GM21528 (cell line): ENCODE measurements at regions not wholly inside any gene's neighbourhood (a gene's known extent, or its start where the extent isn't known, plus 50 kb on each side); places are given as distances from the start of the nearest gene placed in this dataset.
"Not testable (repeated sequence)": the region's sequence is repeated elsewhere in the genome, so short reads cannot be mapped to it uniquely, and the experiment has no call there.

Experiments used
- ATAC-seq: cut with Tn5 transposase; IDR thresholded peaks from one replicate; pipeline ENCODE4 v1.9.1; 2021; ENCODE audit warnings: mild to moderate bottlenecking, moderate library complexity; ENCODE audit not compliant: unreplicated experiment, low FRiP score

DNA sequence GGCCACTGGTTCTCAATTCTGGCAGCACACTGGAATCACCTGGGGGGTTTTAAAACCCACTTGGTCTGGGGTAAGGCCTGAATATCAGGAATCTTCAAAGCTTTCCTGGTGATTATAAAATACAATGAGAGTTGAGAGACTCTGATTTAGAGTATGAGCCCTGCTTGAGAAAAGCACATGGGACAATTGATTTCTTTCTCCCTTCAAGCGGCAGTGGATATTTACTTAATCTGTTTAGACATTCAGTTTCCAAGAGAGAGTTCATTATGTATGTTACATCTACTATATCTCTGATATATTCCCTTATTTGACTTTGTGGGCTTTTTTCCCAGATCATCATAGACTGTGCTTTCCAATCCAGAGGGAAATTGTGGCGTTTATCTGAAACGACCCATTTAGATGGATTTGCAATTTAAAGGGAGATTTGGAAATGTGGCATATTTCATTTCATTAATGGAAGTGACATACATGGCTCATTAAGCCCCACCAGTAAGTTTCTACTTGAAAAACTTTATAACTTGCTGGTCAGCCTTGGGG lies 171.2 kb upstream of the PFN2 start:
- no peak for ATAC-seq

DNA sequence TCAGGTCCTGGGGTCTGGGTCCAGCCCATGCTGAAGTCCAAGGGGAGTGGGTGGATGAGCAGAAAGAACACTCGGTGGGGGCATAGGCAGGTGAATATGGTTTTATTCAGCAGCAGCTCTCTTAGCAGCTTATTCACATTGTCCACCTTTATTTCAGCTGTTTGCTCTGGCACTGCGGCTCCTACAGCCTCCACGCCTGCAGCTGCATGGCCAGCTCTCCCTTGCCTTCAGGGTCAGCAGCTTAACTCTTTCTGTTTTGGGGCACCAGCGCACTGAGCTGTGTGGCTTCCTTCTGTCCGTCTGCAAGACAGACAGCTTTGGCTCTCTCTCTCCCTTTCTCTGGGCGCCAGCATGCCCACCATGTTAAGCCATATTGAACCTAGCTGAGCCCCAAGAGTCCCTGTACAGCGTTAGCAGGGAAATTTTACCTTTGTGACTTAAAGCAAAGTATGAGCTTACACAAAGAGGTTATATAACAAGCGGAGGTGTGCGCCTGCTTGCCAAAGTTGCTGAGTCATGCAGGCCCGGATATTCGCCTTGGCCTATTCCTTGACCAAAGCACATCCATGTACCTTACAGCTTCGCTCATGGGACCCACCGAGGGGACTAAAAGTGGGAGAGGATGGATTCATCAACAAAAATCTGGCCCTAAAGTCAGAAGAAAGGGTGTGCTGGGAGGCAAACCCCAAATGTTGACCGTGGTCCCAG lies 170.1 kb upstream of the PFN2 start:
- ATAC-seq = no peak

DNA sequence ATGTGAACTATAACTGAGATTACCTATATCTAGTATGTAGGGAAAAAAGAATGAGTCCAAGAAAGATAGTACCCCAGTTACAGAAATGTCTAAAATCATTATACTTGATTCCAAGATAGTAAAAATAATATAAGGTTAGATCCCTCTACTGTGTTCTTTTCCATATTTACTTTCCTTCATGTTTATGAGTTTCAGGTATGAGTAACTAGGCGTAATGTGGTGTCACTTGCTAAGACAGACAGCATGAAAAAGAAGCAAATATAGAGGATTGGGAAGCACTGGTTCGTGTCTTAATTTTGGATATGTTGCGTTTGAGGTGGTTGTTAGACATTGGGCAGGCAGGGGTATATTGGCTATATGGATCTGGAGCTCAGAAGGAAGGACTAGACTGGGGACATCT lies 168.1 kb upstream of the PFN2 start:
- ATAC-seq = no peak

DNA sequence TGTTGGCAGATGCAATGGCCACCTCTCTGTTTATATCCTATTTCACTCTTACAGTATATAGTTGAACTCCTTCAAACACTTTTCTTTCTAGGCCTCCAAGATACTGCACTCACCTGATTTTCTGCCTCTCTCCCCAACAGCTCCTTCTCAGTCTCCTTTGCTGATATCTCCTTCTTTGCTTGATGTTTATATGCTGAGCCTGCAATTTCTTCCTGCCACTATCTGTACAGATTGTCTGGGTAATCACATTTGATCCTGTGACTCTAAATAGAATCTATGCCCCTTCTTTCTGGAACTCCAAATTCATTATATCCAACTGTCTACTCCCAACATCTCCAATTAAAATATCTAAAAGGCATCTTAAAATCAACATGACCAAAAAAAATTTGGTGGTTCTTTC lies 165.5 kb upstream of the PFN2 start:
- ATAC-seq = no peak

DNA sequence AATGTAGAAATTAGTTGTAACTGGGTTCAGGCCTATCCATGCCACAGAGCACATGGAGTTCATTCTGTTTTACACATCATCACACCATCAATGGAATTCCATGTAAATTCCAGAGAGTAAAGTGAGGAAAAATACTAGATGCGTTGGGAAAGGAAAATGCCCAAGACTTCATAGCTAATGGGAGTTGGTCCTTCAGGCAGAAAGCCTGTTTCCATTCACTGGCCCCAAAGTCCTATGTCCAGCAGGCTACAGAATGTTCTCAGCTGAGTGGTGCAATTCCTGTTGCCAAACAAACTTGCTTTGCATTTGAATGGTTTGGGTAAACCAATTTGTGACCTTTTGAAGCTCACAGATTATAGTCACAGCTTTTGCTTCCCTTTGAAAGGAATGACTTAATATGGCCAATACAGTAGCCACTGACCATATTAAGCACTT lies 164.6 kb upstream of the PFN2 start:
- ATAC-seq = no peak

DNA sequence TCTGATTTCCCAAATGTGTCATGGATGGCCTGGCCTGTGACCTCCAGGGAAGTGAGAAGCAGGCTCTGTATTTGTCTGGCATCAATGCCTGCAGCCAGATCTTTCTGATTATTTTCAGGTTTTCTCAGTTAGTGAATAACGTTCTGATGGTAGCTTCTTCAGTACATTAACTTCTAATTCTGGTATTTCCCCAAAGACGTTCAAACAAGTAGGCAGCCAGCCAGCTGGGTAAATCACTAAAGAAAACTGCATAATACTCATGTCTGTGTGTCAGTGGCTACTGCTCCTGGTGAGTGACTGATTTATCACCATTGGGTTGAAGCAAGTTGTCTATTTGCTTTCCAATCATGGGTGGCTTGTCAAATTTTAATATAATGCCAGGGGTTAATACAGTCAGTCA lies 162.6 kb upstream of the PFN2 start:
- ATAC-seq = no peak

DNA sequence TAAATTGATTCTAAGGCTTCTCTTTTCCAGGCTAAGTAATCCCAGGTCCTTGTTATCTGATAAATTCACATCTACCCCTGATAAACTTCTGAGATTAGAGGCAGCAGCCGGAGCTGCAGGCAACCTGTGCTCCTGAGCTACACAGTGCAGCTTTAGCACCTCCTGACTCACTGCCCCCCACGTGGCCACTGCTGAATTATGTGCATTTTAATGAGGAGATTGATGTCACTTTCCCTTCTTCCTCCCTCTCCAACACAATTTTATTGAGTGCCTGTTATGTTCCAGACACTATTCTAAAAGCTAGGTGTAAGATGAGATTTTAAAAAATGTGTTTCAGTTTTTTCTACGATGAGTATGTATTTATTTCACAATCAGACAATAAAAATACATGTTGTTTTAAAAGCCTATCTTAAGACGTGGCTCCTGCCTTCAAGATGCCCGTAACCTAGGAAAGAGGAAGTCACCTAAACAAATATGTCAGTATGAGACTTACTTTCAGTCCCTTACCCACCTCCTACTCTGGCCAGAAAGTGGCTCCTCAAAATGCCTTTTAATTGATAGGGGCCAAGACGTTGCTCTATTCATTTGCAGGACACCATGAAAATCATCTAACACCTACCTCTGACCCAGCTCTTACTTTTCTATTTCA lies 161.5 kb upstream of the PFN2 start:
- ATAC-seq = no peak

DNA sequence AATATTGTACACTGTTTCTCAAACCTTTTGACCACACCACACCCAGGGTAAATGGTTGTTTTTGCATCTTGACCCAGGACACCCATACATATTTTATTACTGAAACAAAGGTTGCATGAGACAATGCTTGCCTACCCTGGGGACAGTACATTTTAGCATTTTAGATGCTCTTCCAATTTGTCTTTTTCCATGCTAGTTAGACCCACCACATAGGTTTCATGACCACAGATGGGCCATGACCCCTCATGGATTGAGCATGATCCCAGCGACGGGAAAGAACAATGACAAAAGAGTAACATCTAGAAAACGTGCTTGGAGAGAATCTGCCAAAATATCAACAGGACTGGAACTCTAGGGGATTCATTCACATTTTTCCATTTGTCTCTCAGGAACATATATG lies 161.0 kb upstream of the PFN2 start:
- no peak for ATAC-seq

DNA sequence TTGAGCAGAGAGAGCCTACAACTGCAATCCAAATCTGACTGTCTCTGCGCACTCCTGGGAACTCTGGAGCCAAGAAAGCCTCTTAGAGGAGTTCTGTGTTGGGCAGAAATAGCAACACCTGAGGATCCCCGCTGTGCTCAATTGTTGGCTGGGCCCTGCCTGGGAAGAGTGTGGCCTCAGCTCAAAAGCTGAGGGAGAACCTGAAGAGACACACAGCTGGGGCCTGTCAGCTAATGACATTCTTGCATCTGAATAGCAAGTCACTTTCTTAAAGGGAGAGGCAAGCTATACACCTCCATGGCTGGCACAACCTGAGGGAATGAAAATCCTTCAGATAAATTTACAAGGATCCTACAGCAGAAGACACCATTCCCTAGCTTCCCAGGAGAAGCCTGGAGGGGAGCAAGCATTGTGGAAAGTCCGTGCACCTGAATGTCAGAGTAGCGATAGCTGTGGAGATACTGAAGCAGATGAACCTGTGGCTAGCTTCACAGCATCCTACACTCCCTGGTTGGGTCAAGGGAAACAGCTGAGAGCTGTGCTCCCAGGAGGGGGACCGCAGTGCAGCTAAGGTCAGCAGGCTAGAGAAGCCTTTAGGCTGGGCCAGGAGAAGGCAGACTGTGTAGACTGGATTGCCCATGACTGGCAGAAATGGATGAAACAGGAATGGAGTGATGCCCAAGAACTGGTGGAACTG lies 159.9 kb upstream of the PFN2 start:
- no peak for ATAC-seq

DNA sequence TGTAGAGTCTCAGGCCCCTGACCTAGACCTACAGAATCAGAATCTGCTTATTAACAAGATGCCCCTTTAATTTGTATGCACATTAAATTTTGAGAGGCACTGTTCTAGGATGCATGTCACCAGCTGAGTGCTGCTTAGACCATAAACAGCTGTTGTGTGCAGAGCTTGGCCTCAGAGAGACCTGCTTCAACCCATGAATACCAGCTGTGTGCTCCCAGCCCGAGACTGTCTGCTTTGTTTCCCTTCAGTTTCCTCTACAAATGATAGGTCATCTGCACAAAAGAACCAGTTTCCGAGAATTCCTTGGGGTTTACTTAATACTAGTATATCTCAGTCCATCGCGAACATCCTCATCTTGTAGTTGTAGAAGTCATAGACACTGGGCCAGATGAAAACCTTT lies 158.5 kb upstream of the PFN2 start:
- ATAC-seq = no peak

DNA sequence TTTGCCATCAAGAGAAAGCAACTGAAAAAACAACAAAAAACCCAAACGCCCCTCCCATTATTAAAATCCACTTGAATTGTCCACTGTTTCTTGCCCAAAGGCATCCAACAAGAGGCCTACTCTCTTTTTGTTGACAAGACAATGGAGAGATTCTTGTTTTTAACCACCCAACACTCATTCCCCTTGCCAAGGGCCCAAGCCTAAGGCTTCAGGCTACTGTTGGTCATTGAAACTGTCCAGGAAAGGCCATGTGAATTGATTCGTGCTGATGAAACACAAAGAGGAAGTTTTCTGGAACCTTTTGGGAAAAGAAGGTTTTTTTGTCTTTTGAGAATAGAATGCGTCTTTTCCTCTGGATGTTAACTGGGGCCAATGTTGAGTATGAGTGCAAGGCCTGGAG lies 157.4 kb upstream of the PFN2 start:
- no peak for ATAC-seq

DNA sequence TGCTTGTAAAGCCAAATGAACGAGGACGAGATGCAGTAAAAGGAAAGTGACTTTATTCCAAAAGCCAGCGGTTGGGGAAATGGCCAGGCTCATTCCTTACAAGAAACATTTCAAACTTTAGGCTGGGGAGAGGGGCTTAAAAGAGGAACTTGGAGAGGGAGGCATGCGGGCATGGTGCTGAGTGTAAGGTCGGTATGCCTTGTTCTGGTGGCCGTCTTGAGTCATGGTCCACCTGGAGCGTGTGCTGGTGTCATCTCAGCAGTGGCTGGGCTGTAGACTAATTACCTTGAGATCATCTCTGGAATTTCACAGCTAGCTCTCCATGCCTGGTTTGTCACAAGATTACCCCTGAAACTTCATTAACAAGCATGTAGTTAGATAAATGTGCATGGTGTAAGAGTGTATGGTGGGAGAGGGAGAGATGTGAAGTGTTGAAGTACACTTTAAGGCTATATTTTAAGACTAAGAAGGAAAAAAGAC lies 156.4 kb upstream of the PFN2 start:
- no peak for ATAC-seq

DNA sequence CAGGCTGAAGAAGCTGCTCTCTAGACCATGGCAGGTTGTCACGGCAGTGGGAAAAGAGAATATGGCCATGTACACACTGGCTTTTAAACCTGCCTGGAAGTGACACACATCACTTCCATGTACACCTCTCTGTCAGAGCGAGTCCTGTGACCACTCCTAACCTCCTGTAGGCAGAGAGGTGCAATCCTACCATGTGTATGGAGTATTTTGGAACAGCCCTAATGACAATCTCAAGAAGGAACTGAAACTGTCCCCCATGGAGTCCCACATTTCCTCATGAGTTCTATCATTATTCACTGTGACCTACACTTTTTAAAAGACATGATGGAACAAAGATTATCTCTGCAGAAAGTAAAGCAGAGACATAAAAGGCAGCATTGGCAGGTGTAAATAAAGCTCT lies 153.4 kb upstream of the PFN2 start:
- no peak for ATAC-seq

DNA sequence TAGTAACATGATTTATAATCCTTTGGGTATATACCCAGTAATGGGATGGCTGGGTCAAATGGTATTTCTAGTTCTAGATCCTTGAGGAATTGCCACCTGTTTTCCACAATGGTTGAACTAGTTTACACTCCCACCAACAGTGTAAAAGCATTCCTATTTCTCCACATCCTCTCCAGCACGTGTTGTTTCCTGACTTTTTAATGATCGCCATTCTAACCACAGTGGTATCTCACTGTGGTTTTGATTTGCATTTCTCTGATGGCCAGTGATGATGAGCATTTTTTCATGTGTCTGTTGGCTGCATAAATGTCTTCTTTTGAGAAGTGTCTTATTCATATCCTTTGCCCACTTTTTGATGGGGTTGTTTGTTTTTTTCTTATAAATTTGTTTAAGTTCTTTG lies 152.6 kb upstream of the PFN2 start:
- not testable (repeated sequence) for ATAC-seq

DNA sequence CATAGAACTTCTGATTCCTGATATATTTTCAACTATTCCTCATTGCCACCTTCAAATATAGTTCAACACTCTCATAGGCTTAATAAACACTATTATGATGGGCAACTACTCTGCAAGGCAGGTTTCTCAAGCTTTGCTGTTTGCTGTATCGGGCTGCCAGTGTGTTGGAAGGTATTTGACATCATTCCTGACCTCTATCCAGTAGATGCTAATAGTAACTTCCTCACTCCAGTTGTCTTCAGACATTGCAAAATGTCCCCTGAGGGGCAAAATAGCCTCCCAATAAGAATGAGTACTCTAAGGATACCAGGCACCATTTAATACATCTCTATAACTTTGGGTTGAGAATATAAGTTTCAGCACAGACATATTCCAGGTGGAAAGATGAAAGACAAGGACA lies 147.5 kb upstream of the PFN2 start:
- ATAC-seq = no peak

DNA sequence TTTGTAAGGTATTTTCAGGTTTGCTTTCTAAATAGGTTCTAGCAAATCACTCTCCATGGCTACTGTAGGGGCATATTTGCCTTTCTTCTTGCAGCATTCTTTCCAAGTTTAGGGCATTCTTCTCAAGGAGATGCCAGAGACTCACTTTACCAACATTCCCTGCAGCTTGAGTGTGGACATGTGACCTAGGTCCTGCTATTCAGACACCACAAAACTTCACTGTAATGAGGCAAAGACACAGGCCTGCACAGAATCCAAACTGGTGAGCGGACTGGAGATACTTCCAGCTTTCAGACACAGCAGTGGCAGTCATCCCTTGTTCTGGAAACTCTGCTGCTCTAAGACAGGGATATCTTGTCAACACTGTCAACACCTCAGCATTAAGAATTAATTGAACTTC lies 146.4 kb upstream of the PFN2 start:
- no peak for ATAC-seq

DNA sequence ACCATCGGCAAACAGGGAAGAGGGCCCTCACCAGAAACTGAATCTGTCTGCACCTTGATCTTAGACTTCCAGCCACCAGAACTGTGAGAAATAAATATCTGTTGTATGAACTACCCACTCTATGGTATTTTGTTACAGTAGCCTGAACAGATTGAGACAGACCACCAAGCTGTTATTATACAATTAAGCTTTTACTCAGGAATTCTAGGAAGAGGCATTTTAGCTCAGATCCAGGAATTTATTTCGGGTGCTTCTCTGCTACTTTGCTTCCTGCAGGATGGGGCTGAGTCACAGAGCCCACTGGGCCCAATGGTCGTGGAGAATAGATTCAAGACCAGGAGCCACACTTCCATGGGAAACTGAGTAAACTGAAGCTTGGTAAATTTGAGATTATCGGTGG lies 145.5 kb upstream of the PFN2 start:
- ATAC-seq = no peak

DNA sequence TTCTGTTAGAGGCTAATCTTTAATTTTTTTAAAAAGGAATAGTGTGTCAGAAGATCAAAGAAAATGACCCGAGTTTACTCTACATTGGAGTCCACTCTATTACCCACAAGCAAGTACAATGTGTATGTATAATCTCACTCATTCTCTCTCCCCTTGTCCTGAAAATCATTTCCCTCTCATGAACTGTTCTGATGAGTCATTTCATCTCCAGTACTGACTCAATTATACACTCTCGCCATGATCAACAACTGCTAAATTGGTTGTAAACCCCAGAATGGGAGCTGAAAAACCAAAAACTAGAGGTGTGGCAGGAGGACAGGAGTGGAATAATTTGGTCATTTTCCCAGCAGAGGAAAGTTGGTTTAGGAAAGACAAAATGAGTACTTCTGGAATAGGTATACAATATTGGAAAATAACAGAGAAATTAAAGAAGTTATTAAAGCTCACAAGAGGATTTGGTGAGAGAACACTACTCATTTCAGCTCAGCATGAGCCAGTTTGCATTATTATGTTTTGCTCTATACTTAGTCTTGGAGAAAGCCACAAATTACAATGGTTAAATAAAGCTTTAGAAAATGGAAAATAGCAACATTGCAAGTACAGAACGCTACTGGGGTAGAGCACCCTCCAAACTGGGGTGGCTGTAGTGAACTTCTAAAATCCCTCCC lies 144.3 kb upstream of the PFN2 start:
- ATAC-seq = peak; percentile 59

DNA sequence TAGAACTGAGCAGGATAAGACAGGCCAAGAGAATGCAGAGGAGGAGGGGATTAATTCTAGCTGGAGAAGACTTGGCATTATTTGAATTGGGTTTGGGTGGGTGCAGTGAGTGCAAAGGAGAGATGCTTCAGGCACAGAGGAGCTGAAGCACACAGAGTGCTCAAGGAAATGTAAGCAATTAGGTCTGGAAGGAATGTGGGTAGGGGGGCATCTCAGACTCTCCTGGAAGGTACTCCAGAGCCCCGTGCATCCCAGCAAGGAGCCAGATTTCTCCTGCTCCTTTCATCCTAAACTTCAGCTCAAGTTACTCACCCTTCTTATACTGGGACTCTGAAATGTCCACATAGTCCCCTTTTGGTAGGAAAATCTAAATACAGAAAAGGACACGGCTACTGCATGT lies 143.6 kb upstream of the PFN2 start:
- ATAC-seq = no peak

DNA sequence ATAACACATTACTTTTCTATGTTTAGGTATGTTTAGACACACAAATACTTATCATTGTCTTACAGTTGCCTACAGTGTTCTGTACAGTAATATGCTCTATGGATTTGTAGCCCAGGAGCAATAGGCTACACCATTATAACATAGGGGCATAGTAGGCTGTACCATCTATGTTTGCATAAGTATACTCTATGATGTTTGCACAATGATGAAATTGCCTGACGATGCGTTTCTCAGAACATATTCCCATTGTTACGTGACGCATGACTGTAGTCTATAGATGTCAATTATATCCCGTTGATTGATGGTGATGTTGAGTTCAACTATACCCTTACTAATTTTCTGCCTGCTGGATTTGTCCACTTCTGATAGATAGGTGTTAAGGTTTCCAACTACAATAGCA lies 139.4 kb upstream of the PFN2 start:
- no peak for ATAC-seq
